ENCODE measurements at regions not wholly inside any gene's neighbourhood (a gene's known extent, or its start where the extent isn't known, plus 50 kb on each side); places are given as distances from the start of the nearest gene placed in this dataset.

GRCh38 chr12:72219937-72220336 is 52.2 kb upstream of the TRHDE start:
- no peak for DNase-seq (ENCODE audit: extremely low read depth in 1 of 11, low read depth in 9 of 11, low spot score in 4 of 11)

Data from renal cortex interstitium (tissue), 11 donors.